Spinal cord (tissue), 9 donors: ENCODE measurements at regions not wholly inside any gene's neighbourhood (a gene's known extent, or its start where the extent isn't known, plus 50 kb on each side); places are given as distances from the start of the nearest gene placed in this dataset.

Experiments
- DNase-seq, 6 donors: peaks; one replicate each; pipeline versions ENCODE4 v3.0.0 to v3.0.0-alpha.2; 2013 to 2015; ENCODE audit warnings: low spot score in 6 of 6, low read depth in 4 of 6
- H3K27ac ChIP-seq: one replicate; pipeline ENCODE4 v1.5.1; 2013; ENCODE audit warnings: low read depth, low read length, control low read depth
- H3K27me3 ChIP-seq: one replicate; pipeline ENCODE4 v1.6.1; 2013; ENCODE audit warnings: low read length; ENCODE audit not compliant: control insufficient read depth, insufficient read depth
- H3K36me3 ChIP-seq: one replicate; pipeline ENCODE4 v1.6.1; 2013; ENCODE audit warnings: low read length; ENCODE audit not compliant: control insufficient read depth, insufficient read depth
- H3K4me1 ChIP-seq: one replicate; pipeline ENCODE4 v1.6.1; 2013; ENCODE audit warnings: low read length; ENCODE audit not compliant: control insufficient read depth, insufficient read depth
- H3K4me3 ChIP-seq: one replicate; pipeline ENCODE4 v1.5.1; 2013; ENCODE audit warnings: low read depth, low read length, control low read depth
- H3K9me3 ChIP-seq: one replicate; pipeline ENCODE4 v1.6.1; 2013; ENCODE audit warnings: low read length; ENCODE audit not compliant: control insufficient read depth, insufficient read depth
- WGBS: methylation state at CpG from one replicate; pipeline ENCODE4 v1.1.5; 2013; ENCODE audit warnings: missing lambda C conversion rate; ENCODE audit not compliant: insufficient coverage; 5-methylcytosine and 5-hydroxymethylcytosine counted together
- donor health status: healthy.

DNA sequence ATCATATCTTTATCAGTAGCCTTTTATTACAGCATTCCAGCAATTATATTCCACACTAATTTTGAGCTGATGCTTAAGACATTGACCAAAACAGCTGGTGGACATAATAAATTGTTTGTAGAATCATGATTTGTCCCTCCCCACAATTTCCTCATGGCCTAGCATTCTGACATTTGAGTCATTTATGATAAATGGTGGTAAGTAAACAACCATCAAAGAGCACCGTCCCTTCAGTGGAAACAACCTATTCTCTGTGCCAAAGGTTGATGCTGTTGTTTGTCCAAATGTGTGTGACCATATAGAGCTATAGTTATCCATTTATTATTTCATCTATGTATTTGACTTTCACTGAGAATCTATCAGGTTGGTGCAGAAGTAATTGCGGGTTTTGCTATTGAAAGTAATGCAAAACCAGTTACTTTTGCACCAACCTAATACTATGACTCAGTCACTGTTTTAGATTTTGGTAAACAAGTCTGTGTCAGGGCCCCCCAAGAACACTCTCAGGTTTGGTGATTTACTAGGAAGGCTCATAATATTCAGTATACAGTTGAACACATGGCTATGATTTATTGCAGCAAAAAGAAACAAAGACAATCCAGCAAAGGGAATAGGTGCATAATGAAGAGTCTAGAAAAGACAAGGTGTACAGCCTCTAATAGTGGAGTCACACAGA lies 608.7 kb upstream of the REG3G start:
- WGBS: no CpG with 5 or more reads among the region's 2 CpGs

DNA sequence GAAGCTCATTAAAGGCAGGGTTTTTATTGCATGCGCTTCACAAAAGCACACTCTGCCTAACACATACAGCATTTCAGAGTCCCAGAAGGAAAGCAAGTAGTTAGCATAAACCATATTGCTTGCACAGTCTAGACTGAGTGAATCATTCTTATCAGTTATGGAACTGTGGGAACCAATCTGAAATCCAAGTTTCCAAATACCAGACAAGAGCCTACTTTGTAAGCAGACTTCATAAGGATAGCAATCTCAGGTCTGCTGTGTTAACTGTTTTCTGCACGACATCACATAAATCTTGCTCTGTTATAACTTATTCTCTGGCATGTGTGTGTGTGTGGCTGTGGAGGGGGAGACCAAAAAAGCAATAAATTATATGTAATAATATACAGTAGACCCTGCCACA lies 608.1 kb upstream of the REG3G start:
- Histone ChIP-seq H3K9me3 (no peaks in the 10 kb centered on the region), H3K36me3 (no peaks in the 10 kb centered on the region), H3K27me3 (no peaks in the 10 kb centered on the region), H3K4me1 (no peaks in the 10 kb centered on the region), H3K27ac (no peak overlapping the region), H3K4me3 (no peak overlapping the region)
- DNase-seq: peak in 3 of 6 donors; percentile 4 to 78 (median 14)
- WGBS: no CpG with 5 or more reads among the region's 2 CpGs

More for the DNA sequence above, 608.7 kb upstream of the REG3G start:
- Histone ChIP-seq H3K27ac (no peak overlapping the region), H3K4me1 (no peaks in the 10 kb centered on the region), H3K36me3 (no peaks in the 10 kb centered on the region), H3K9me3 (no peaks in the 10 kb centered on the region), H3K4me3 (no peak overlapping the region), H3K27me3 (no peaks in the 10 kb centered on the region)
- DNase-seq: no peak

- 82% methylated on average over 1 of the region's 2 CpGs for WGBS
These were observed 607.5 kb upstream of the REG3G start for GRCh38 chr2:78418021-78418420.

DNA sequence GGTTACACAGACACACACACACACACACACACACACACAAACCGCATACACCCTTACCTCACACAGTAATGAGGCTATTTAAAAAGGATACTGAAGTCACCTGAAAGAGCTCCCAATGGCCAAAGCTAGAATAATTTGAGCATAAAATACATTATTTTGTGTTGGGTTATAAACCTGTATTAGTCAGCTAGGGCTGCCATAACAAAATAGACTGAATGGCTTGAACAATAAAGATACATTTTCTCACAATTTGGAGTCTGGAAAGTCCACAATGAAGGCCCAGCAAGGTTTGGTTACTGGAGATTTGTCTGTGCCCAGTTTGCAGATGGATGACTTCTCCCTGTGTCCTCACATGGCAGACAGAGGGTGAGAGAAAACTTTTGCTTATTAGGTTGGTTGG lies 605.4 kb upstream of the REG3G start:
- Histone ChIP-seq H3K36me3 (no peaks in the 10 kb centered on the region), H3K9me3 (no peaks in the 10 kb centered on the region), H3K27me3 (no peaks in the 10 kb centered on the region), H3K4me1 (no peaks in the 10 kb centered on the region), H3K27ac (no peak overlapping the region), H3K4me3 (no peak overlapping the region)
- no CpG with 5 or more reads among the region's 1 CpG for WGBS
- no peak for DNase-seq

More at GRCh38 chr2:78418021-78418420, 607.5 kb upstream of the REG3G start:
- Histone ChIP-seq H3K27ac (no peak overlapping the region), H3K4me3 (no peak overlapping the region), H3K9me3 (no peaks in the 10 kb centered on the region), H3K36me3 (no peaks in the 10 kb centered on the region), H3K4me1 (no peaks in the 10 kb centered on the region), H3K27me3 (no peaks in the 10 kb centered on the region)
- DNase-seq: peak in 2 of 6 donors; percentile 10 to 47

GRCh38 chr2:78423631-78424030 lies 601.9 kb upstream of the REG3G start:
- no peak for DNase-seq
- WGBS: no CpG with 5 or more reads among the region's 1 CpG

DNA sequence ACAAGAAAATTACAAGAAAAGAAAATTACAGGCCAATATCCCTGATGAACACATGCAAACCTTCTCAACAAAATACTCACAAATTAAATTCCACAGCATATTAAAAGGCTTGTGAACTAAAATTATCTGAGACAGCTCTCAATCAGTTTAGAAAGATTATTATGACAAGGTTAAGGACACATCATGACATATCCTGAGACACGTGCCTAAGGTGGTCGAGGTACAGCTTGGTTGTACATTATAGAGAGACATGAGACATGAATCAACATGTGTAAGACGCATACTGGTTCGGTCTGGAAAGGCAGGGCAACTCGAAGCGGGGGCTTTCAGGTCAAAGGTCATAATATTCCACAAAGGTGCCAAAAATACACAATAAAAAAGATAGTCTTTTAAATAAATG lies 598.3 kb upstream of the REG3G start:
- DNase-seq: no peak
- no peaks in the 10 kb centered on the region for H3K27me3 ChIP-seq
- H3K27ac ChIP-seq: no peak overlapping the region
- WGBS: 86% methylated on average over 3 of the region's 6 CpGs
- H3K4me1 ChIP-seq: no peaks in the 10 kb centered on the region
- H3K4me3 ChIP-seq: no peak overlapping the region
- no peaks in the 10 kb centered on the region for H3K36me3 ChIP-seq
- H3K9me3 ChIP-seq: no peaks in the 10 kb centered on the region

More at GRCh38 chr2:78423631-78424030, 601.9 kb upstream of the REG3G start:
- H3K4me1 ChIP-seq: no peaks in the 10 kb centered on the region
- no peak overlapping the region for H3K27ac ChIP-seq
- no peaks in the 10 kb centered on the region for H3K36me3 ChIP-seq
- no peaks in the 10 kb centered on the region for H3K9me3 ChIP-seq
- H3K27me3 ChIP-seq: no peaks in the 10 kb centered on the region
- H3K4me3 ChIP-seq: no peak overlapping the region

- no peak overlapping the region for H3K27ac ChIP-seq
- 92% methylated on average over 2 of the region's 3 CpGs for WGBS
- no peak for DNase-seq
- no peaks in the 10 kb centered on the region for H3K27me3 ChIP-seq
- H3K4me1 ChIP-seq: no peaks in the 10 kb centered on the region
- H3K9me3 ChIP-seq: no peaks in the 10 kb centered on the region
- no peaks in the 10 kb centered on the region for H3K36me3 ChIP-seq
- no peak overlapping the region for H3K4me3 ChIP-seq
These were observed 594.3 kb upstream of the REG3G start for GRCh38 chr2:78431241-78431640.

- DNase-seq: no peak
- Histone ChIP-seq H3K4me3 (no peak overlapping the region), H3K36me3 (no peaks in the 10 kb centered on the region), H3K9me3 (no peaks in the 10 kb centered on the region), H3K27ac (no peak overlapping the region), H3K4me1 (no peaks in the 10 kb centered on the region), H3K27me3 (no peaks in the 10 kb centered on the region)
- no CpG with 5 or more reads among the region's 2 CpGs for WGBS
These were observed 586.4 kb upstream of the REG3G start for GRCh38 chr2:78439122-78439521.

DNA sequence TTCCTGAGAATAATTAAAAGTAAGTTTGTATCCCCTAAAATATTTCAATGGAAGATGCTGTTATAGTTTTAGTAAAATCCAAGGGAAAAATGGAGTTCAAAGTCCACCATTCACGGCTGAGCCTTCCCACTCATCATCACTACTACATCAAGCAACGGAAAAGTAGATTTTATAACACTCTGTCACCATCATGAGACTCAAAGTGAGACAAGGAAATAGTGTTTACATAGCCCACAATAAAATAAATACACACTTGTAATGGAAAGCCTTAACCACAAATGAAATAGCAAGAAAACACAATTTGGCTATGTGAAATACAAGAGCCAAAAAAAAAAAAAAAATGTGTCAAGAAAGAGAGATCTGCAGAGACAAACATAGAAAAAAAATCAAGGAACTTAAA lies 569.9 kb upstream of the REG3G start:
- Histone ChIP-seq H3K9me3 (no peaks in the 10 kb centered on the region), H3K4me1 (no peaks in the 10 kb centered on the region), H3K27ac (no peak overlapping the region), H3K27me3 (no peaks in the 10 kb centered on the region), H3K36me3 (no peaks in the 10 kb centered on the region), H3K4me3 (no peak overlapping the region)
- WGBS: no CpG with 5 or more reads among the region's 2 CpGs
- no peak for DNase-seq

DNA sequence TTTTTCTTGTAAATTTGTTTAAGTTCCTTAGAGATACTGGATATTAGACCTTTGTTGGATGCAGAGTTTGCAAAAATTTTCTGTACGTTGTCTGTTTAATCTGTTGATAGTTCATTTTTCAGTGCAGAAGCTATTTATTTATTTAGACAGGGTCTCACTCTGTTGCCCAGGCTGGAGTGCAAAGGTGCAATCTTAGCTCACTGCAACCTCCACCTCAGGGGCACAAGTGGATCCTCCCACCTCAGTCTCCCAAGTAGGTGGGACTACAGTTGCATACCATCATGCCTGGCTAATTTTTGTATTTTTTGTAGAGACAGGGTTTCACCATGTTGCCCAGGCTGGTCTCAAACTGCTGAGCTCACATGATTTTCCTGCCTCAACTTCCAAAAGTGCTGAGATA lies 568.2 kb upstream of the REG3G start:
- Histone ChIP-seq H3K4me3 (no peak overlapping the region), H3K36me3 (no peaks in the 10 kb centered on the region), H3K9me3 (no peaks in the 10 kb centered on the region), H3K27me3 (no peaks in the 10 kb centered on the region), H3K27ac (no peak overlapping the region), H3K4me1 (no peaks in the 10 kb centered on the region)
- WGBS: 100% methylated on average over 1 of the region's 1 CpG
- DNase-seq: no peak
